HG03280 (cell line): ENCODE measurements at regions not wholly inside any gene's neighbourhood (a gene's known extent, or its start where the extent isn't known, plus 50 kb on each side); places are given as distances from the start of the nearest gene placed in this dataset.
"Not testable (repeated sequence)": the region's sequence is repeated elsewhere in the genome, so short reads cannot be mapped to it uniquely, and the experiment has no call there.

ENCODE experiments used
- ATAC-seq: cut with Tn5 transposase; IDR thresholded peaks from one replicate; pipeline ENCODE4 v1.9.1; 2021; ENCODE audit warnings: mild to moderate bottlenecking, moderate library complexity; ENCODE audit not compliant: unreplicated experiment

- no peak for ATAC-seq
These were observed 545.3 kb downstream of the PTPRC start for GRCh38 chr1:199184180-199184579.

GRCh38 chr1:199194862-199195261 lies 556.0 kb downstream of the PTPRC start:
- no peak for ATAC-seq

GRCh38 chr1:199197695-199198094 lies 558.9 kb downstream of the PTPRC start:
- ATAC-seq = no peak

GRCh38 chr1:199202331-199202730 lies 563.5 kb downstream of the PTPRC start:
- ATAC-seq = no peak

- no peak for ATAC-seq
These were observed 565.4 kb downstream of the PTPRC start for GRCh38 chr1:199204231-199204630.

GRCh38 chr1:199205740-199206441 lies 567.1 kb downstream of the PTPRC start:
- ATAC-seq = no peak

GRCh38 chr1:199208847-199209246 lies 570.0 kb downstream of the PTPRC start:
- no peak for ATAC-seq

- ATAC-seq = no peak
These were observed 579.2 kb downstream of the PTPRC start for GRCh38 chr1:199218065-199218464.

GRCh38 chr1:199218533-199218932 lies 579.7 kb downstream of the PTPRC start:
- no peak for ATAC-seq

- no peak for ATAC-seq
These were observed 581.2 kb downstream of the PTPRC start for GRCh38 chr1:199220031-199220430.

GRCh38 chr1:199221371-199222150 lies 582.7 kb downstream of the PTPRC start:
- no peak for ATAC-seq

- no peak for ATAC-seq
These were observed 585.1 kb downstream of the PTPRC start for GRCh38 chr1:199223936-199224335.

- peak; percentile 70 for ATAC-seq
These were observed 587.3 kb downstream of the PTPRC start for GRCh38 chr1:199226163-199226562.

- no peak for ATAC-seq
These were observed 603.3 kb downstream of the PTPRC start for GRCh38 chr1:199242147-199242546.

GRCh38 chr1:199242601-199243000 lies 603.8 kb downstream of the PTPRC start:
- no peak for ATAC-seq

GRCh38 chr1:199243423-199244061 lies 604.7 kb downstream of the PTPRC start:
- ATAC-seq = peak; percentile 99

GRCh38 chr1:199245946-199246345 lies 607.1 kb downstream of the PTPRC start:
- ATAC-seq = no peak

GRCh38 chr1:199246716-199247115 lies 607.9 kb downstream of the PTPRC start:
- ATAC-seq = no peak

- no peak for ATAC-seq
These were observed 609.1 kb downstream of the PTPRC start for GRCh38 chr1:199247891-199248290.

GRCh38 chr1:199254040-199254439 lies 615.2 kb downstream of the PTPRC start:
- ATAC-seq = not testable (repeated sequence)

- ATAC-seq = no peak
These were observed 622.5 kb downstream of the PTPRC start for GRCh38 chr1:199261328-199261727.

- no peak for ATAC-seq
These were observed 625.4 kb downstream of the PTPRC start for GRCh38 chr1:199264283-199264682.
